ENCODE measurements at regions not wholly inside any gene's neighbourhood (a gene's known extent, or its start where the extent isn't known, plus 50 kb on each side); places are given as distances from the start of the nearest gene placed in this dataset.

DNA sequence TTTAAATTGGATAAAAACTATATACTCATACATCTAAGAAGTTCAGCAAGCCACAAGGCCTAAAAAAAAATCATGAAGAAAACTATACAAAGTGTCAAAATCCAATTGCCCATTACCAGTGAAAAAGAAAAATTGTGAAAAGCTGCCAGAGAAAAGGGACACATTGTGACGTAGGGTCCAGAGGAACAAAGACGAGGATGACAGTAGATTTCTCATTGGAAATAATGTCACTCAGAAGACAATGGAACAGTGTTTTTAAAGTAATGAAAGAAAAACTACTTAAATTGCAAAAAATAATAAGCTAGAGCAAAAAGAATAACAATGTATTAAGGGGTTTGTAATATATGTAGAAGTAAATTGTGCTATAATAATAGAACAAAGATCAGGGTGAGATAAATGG, 195.2 kb downstream of the EFNB2 start:
- 100% methylated on average over 2 of the region's 2 CpGs; no CpG with 5 or more reads in 1 of the 2 experiments for WGBS, 2 experiments (ENCODE audit: extremely low coverage in 1 of 2, insufficient coverage in 1 of 2, insufficient read length in 1 of 2, insufficient replicate concordance in 2 of 2, low coverage in 1 of 2, low lambda C conversion rate in 2 of 2, missing lambda C conversion rate in 1 of 2)
- Histone ChIP-seq H4K5ac (ENCODE audit: insufficient read length, low read depth, low read length) (no peak overlapping the region), H4K8ac (ENCODE audit: extremely low read depth, insufficient read depth, low read length) (no peak overlapping the region), H2AK5ac (ENCODE audit: low read depth, low read length) (no peak overlapping the region), H3K23me2 (ENCODE audit: low read depth, low read length) (no peaks in the 10 kb centered on the region), H3K4me2 (ENCODE audit: insufficient read depth in 1 of 2, low read depth in 2 of 2, low read length in 2 of 2) (no peak overlapping the region), H2BK20ac (ENCODE audit: low read length) (no peak overlapping the region), H3K79me1 (ENCODE audit: low read depth, low read length) (no peaks in the 10 kb centered on the region), H3K27me3 (replicated peaks in 1 of 4; ENCODE audit: control insufficient read depth in 3 of 4, extremely low read depth in 1 of 4, insufficient read depth in 3 of 4, low read length in 3 of 4) (no peaks in the 10 kb centered on the region), H3K18ac (ENCODE audit: extremely low read depth, low read length) (no peak overlapping the region), H3K14ac (ENCODE audit: insufficient read length) (no peak overlapping the region), H3K4ac (replicated peaks; ENCODE audit: insufficient read length, low read depth, low read length) (no peak overlapping the region), H2AFZ (ENCODE audit: low read length) (no peak overlapping the region), H4K20me1 (replicated peaks in 1 of 2; ENCODE audit: control insufficient read depth in 1 of 2, insufficient read depth in 2 of 2, low read length in 2 of 2) (no peaks in the 10 kb centered on the region), H3K4me3 (ENCODE audit: extremely low read depth in 1 of 4, insufficient read depth in 2 of 4, low read depth in 3 of 4, low read length in 4 of 4) (peak overlapping the region in 1 of 4 experiments; percentile 3; a peak in 1 of 8 replicates), H2BK12ac (ENCODE audit: low read depth, low read length) (no peak overlapping the region), H3K36me3 (ENCODE audit: control insufficient read depth in 2 of 4, insufficient read depth in 4 of 4, low read length in 3 of 4) (no peaks in the 10 kb centered on the region), H3K9ac (replicated peaks in 1 of 4; ENCODE audit: extremely low read depth in 1 of 4, low read depth in 3 of 4, low read length in 3 of 4) (no peak overlapping the region), H2BK5ac (ENCODE audit: low read depth, low read length) (no peak overlapping the region), H3K23ac (ENCODE audit: insufficient read length) (no peak overlapping the region), H3K56ac (replicated peaks; ENCODE audit: insufficient read length, low read depth, low read length) (no peak overlapping the region), H3K4me1 (replicated peaks in 1 of 4; ENCODE audit: control insufficient read depth in 3 of 4, insufficient read depth in 4 of 4, low read length in 3 of 4) (peaks cover 2 to 5% (median 3%) of the 10 kb centered on the region in 4 experiments; a peak in 3 of 7 replicates), H3K79me2 (ENCODE audit: control insufficient read depth in 1 of 2, insufficient read depth in 2 of 2, low read length in 2 of 2) (no peaks in the 10 kb centered on the region), H3K9me3 (ENCODE audit: insufficient read depth in 2 of 2, low read depth in 1 of 2, low read length in 1 of 2) (peaks cover 4 to 11% of the 10 kb centered on the region in 2 experiments), H4K91ac (replicated peaks; ENCODE audit: insufficient read length, low read length) (no peak overlapping the region), H2BK15ac (ENCODE audit: low read length) (no peak overlapping the region), H3K27ac (ENCODE audit: low read depth, low read length) (no peak overlapping the region), H2BK120ac (replicated peaks; ENCODE audit: low read depth, low read length) (no peak overlapping the region)
- TF ChIP-seq EZH2 (IDR thresholded peaks at IDR 0.05; ENCODE audit: low read depth, low read length, severe bottlenecking) (no peak), HDAC6 (IDR thresholded peaks at IDR 0.05; ENCODE audit: low read depth, low read length) (no peak), KDM4A (IDR thresholded peaks at IDR 0.05; ENCODE audit: low read depth, low read length, severe bottlenecking) (no peak), HDAC2 (IDR thresholded peaks at IDR 0.05; ENCODE audit: borderline replicate concordance in 1 of 2, low read depth in 2 of 2, low read length in 2 of 2) (no peak), KDM1A (IDR thresholded peaks at IDR 0.05; ENCODE audit: borderline replicate concordance, low read length) (no peak), SAP30 (IDR thresholded peaks at IDR 0.05; ENCODE audit: insufficient read depth, insufficient replicate concordance, low read length) (no peak), SIX5 (IDR thresholded peaks at IDR 0.05; ENCODE audit: low read depth, low read length) (no peak)
- TF ChIP-seq, protein P1, sequence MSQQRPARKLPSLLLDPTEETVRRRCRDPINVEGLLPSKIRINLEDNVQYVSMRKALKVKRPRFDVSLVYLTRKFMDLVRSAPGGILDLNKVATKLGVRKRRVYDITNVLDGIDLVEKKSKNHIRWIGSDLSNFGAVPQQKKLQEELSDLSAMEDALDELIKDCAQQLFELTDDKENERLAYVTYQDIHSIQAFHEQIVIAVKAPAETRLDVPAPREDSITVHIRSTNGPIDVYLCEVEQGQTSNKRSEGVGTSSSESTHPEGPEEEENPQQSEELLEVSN (IDR thresholded peaks at IDR 0.05) = no peak
- TF ChIP-seq, protein P2, sequence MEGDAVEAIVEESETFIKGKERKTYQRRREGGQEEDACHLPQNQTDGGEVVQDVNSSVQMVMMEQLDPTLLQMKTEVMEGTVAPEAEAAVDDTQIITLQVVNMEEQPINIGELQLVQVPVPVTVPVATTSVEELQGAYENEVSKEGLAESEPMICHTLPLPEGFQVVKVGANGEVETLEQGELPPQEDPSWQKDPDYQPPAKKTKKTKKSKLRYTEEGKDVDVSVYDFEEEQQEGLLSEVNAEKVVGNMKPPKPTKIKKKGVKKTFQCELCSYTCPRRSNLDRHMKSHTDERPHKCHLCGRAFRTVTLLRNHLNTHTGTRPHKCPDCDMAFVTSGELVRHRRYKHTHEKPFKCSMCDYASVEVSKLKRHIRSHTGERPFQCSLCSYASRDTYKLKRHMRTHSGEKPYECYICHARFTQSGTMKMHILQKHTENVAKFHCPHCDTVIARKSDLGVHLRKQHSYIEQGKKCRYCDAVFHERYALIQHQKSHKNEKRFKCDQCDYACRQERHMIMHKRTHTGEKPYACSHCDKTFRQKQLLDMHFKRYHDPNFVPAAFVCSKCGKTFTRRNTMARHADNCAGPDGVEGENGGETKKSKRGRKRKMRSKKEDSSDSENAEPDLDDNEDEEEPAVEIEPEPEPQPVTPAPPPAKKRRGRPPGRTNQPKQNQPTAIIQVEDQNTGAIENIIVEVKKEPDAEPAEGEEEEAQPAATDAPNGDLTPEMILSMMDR (IDR thresholded peaks at IDR 0.05; ENCODE audit: control extremely low read depth in 1 of 3, insufficient read depth in 1 of 3, low read depth in 1 of 3, low read length in 3 of 3) = no peak
- ChIA-PET CTCF (ENCODE audit: partially characterized antibody) (interaction anchor here (1.5 kb wide), 1 partner anchor 12 kb away, joined by 3 read pairs; no protein-coding TSS in a partner anchor), POLR2A (ENCODE audit: partially characterized antibody) (no interaction called here)
- DNase-seq (ENCODE audit: low read depth in 1 of 2, low spot score in 2 of 2) (no peak), FAIRE-seq (no peak)
